ENCODE measurements at regions not wholly inside any gene's neighbourhood (a gene's known extent, or its start where the extent isn't known, plus 50 kb on each side); places are given as distances from the start of the nearest gene placed in this dataset.

- TF ChIP-seq CTCF (IDR thresholded peaks at IDR 0.05) = no peak
- TF ChIP-seq POLR2A (IDR thresholded peaks at IDR 0.05) = no peak
These were observed 90.7 kb upstream of the ELL2 start for GRCh38 chr5:96052374-96052773.
